HepG2 (cell line): ENCODE measurements at regions not wholly inside any gene's neighbourhood (a gene's known extent, or its start where the extent isn't known, plus 50 kb on each side); places are given as distances from the start of the nearest gene placed in this dataset.

Experiments
- ARNTL ChIP-seq: sonication (generic); formaldehyde crosslinking; IDR thresholded peaks from 2 replicates; pipeline ENCODE4 v1.4.0; 2020; ENCODE audit warnings: mild to moderate bottlenecking, missing genetic modification reagents
- CENPX ChIP-seq: sonication (generic); formaldehyde crosslinking; IDR thresholded peaks from 2 replicates; pipeline ENCODE4 v1.9.0; 2021; ENCODE audit warnings: mild to moderate bottlenecking, missing genetic modification reagents, moderate library complexity
- GLI4 ChIP-seq: sonication (generic); formaldehyde crosslinking; IDR thresholded peaks from 2 replicates; pipeline ENCODE4 v1.5.1; 2020; ENCODE audit warnings: missing genetic modification reagents, mild to moderate bottlenecking, moderate library complexity, borderline replicate concordance
- SIN3A ChIP-seq: IDR thresholded peaks from 2 replicates; pipeline ENCODE4 v1.6.1; 2011; ENCODE audit warnings: low read depth, mild to moderate bottlenecking, control low read depth, low read length, borderline replicate concordance
- XRCC5 ChIP-seq: fragments of 200-400 bp; formaldehyde crosslinking; optimal IDR thresholded peaks from 2 replicates; pipeline ENCODE3; 2017; ENCODE audit warnings: mild to moderate bottlenecking, low read length
- YEATS4 ChIP-seq: sonication (generic); formaldehyde crosslinking; IDR thresholded peaks from 2 replicates; pipeline ENCODE4 v1.4.0; 2020; ENCODE audit warnings: missing genetic modification reagents, borderline replicate concordance
- ZMYM4 ChIP-seq: sonication (generic); formaldehyde crosslinking; IDR thresholded peaks from 2 replicates; pipeline ENCODE4 v1.8.1; 2023; ENCODE audit warnings: mild to moderate bottlenecking, missing genetic modification reagents
- ZNF367 ChIP-seq: sonication (generic); formaldehyde crosslinking; IDR thresholded peaks from 2 replicates; pipeline ENCODE4 v1.4.0; 2020; ENCODE audit warnings: missing genetic modification reagents, borderline replicate concordance
- ZNF616 ChIP-seq: sonication (generic); formaldehyde crosslinking; IDR thresholded peaks from 2 replicates; pipeline ENCODE4 v1.5.0; 2020; ENCODE audit warnings: low read depth, mild to moderate bottlenecking, missing genetic modification reagents
- ZNF678 ChIP-seq: sonication (generic); formaldehyde crosslinking; IDR thresholded peaks from 2 replicates; pipeline ENCODE4 v1.4.0; 2020; ENCODE audit warnings: mild to moderate bottlenecking, missing genetic modification reagents
- ZNF720 ChIP-seq: sonication (generic); formaldehyde crosslinking; IDR thresholded peaks from 2 replicates; pipeline ENCODE4 v1.4.0; 2020; ENCODE audit warnings: missing genetic modification reagents
- ZNF781 ChIP-seq: sonication (generic); formaldehyde crosslinking; IDR thresholded peaks from 2 replicates; pipeline ENCODE4 v1.5.1; 2020; ENCODE audit warnings: borderline replicate concordance, mild to moderate bottlenecking, missing genetic modification reagents; ENCODE audit errors: not compliant biosample characterization
- ZNF841 ChIP-seq: sonication (generic); formaldehyde crosslinking; IDR thresholded peaks from 2 replicates; pipeline ENCODE4 v1.8.1; 2023; ENCODE audit warnings: missing genetic modification reagents, borderline replicate concordance
- TF ChIP-seq, protein P1 (sequence below): IDR thresholded peaks from 2 replicates; pipeline ENCODE4 v1.6.1; 2016; ENCODE audit warnings: low read depth
- TF ChIP-seq, protein P2 (sequence below): sonication (generic); formaldehyde crosslinking; conservative IDR thresholded peaks from 2 replicates; pipeline ENCODE4 v1.4.0; 2020; ENCODE audit warnings: missing genetic modification reagents
- TF ChIP-seq, protein P3 (sequence below): sonication (generic); formaldehyde crosslinking; conservative IDR thresholded peaks from 2 replicates; pipeline ENCODE4 v1.8.0; 2022; ENCODE audit warnings: mild to moderate bottlenecking, moderate library complexity, missing genetic modification reagents
- TF ChIP-seq, protein P4 (sequence below): sonication (generic); formaldehyde crosslinking; IDR thresholded peaks from 2 replicates; pipeline ENCODE4 v1.5.0; 2020; ENCODE audit warnings: missing genetic modification reagents
- TF ChIP-seq, protein P5 (sequence below): sonication (generic); formaldehyde crosslinking; IDR thresholded peaks from 2 replicates; pipeline ENCODE4 v1.8.0; 2022; ENCODE audit warnings: mild to moderate bottlenecking, missing genetic modification reagents, moderate library complexity
- TF ChIP-seq, protein P6 (sequence below): sonication (generic); formaldehyde crosslinking; IDR thresholded peaks from 2 replicates; pipeline ENCODE4 v1.5.0; 2020; ENCODE audit warnings: missing genetic modification reagents
- TF ChIP-seq, protein P7 (sequence below): sonication (generic); formaldehyde crosslinking; IDR thresholded peaks from 2 replicates; pipeline ENCODE4 v1.8.0; 2022; ENCODE audit warnings: mild to moderate bottlenecking, missing genetic modification reagents, moderate library complexity

DNA sequence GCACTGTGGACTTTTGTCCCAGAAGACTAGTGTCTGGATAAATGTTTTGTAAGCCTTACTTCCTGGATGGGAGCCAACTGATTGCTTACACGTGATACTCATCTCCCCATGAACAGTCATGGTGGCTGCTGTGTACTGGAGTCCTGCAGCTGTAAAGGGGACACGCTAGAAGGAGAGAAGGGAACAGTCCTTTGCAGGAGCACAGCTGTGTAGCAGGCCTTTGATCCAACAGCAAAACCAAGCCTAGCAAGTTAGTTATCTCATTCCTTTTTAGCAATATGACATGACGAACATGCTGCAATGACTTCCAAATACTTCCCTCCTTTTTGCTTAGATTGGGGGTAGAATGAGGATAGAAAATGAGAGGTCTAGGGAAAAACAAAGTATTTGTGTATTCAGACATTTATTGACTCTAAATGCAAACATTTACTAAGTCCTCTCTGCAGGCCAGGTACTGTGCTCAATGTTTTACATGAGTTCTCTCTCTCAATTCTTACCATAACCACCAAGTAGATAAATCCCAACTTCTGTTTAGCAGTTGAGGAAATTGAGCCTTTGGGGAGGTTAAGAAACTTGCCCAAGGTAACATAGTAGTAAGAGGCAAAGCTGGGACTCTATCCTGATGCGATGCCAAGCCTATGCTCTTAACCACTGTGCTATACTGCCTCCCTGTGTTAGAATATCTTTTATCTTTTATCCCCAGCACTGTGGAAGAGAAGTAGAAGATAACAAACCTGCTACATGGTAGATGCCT lies 55.4 kb upstream of the CD28 start (continued):
- no peak for TF ChIP-seq ZNF781 (CRISPR knock-in tag)
- TF ChIP-seq ZNF367 (CRISPR knock-in tag): no peak
- TF ChIP-seq SIN3A: 0 out of 2 replicates have a peak, but pooled peaks have one; percentile 49
- TF ChIP-seq, protein P1, sequence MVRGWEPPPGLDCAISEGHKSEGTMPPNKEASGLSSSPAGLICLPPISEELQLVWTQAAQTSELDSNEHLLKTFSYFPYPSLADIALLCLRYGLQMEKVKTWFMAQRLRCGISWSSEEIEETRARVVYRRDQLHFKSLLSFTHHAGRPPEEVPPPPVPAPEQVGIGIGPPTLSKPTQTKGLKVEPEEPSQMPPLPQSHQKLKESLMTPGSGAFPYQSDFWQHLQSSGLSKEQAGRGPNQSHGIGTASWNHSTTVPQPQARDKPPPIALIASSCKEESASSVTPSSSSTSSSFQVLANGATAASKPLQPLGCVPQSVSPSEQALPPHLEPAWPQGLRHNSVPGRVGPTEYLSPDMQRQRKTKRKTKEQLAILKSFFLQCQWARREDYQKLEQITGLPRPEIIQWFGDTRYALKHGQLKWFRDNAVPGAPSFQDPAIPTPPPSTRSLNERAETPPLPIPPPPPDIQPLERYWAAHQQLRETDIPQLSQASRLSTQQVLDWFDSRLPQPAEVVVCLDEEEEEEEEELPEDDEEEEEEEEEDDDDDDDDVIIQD (CRISPR knock-in tag): peak; percentile 78; the same call in 1 of the 2 replicates
- no peak for TF ChIP-seq ZNF616
- TF ChIP-seq GLI4 (CRISPR knock-in tag): no peak
- no peak for TF ChIP-seq ZNF720 (CRISPR knock-in tag)
- TF ChIP-seq, protein P2, sequence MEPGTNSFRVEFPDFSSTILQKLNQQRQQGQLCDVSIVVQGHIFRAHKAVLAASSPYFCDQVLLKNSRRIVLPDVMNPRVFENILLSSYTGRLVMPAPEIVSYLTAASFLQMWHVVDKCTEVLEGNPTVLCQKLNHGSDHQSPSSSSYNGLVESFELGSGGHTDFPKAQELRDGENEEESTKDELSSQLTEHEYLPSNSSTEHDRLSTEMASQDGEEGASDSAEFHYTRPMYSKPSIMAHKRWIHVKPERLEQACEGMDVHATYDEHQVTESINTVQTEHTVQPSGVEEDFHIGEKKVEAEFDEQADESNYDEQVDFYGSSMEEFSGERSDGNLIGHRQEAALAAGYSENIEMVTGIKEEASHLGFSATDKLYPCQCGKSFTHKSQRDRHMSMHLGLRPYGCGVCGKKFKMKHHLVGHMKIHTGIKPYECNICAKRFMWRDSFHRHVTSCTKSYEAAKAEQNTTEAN (CRISPR knock-in tag): no peak
- TF ChIP-seq, protein P3, sequence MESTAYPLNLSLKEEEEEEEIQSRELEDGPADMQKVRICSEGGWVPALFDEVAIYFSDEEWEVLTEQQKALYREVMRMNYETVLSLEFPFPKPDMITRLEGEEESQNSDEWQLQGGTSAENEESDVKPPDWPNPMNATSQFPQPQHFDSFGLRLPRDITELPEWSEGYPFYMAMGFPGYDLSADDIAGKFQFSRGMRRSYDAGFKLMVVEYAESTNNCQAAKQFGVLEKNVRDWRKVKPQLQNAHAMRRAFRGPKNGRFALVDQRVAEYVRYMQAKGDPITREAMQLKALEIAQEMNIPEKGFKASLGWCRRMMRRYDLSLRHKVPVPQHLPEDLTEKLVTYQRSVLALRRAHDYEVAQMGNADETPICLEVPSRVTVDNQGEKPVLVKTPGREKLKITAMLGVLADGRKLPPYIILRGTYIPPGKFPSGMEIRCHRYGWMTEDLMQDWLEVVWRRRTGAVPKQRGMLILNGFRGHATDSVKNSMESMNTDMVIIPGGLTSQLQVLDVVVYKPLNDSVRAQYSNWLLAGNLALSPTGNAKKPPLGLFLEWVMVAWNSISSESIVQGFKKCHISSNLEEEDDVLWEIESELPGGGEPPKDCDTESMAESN (CRISPR knock-in tag): peak; percentile 65; the same call in 1 of the 2 replicates
- TF ChIP-seq CENPX (CRISPR knock-in tag): no peak
- TF ChIP-seq YEATS4 (CRISPR knock-in tag): peak; percentile 61; the same call in 1 of the 2 replicates
- TF ChIP-seq ZNF841 (CRISPR knock-in tag): no peak
- no peak for TF ChIP-seq XRCC5
- TF ChIP-seq ARNTL (CRISPR knock-in tag): peak; percentile 98
- no peak for TF ChIP-seq ZNF678
- TF ChIP-seq, protein P4, sequence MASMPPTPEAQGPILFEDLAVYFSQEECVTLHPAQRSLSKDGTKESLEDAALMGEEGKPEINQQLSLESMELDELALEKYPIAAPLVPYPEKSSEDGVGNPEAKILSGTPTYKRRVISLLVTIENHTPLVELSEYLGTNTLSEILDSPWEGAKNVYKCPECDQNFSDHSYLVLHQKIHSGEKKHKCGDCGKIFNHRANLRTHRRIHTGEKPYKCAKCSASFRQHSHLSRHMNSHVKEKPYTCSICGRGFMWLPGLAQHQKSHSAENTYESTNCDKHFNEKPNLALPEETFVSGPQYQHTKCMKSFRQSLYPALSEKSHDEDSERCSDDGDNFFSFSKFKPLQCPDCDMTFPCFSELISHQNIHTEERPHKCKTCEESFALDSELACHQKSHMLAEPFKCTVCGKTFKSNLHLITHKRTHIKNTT (CRISPR knock-in tag): no peak
- peak; percentile 91 for TF ChIP-seq ZMYM4 (CRISPR knock-in tag)
- TF ChIP-seq, protein P5, sequence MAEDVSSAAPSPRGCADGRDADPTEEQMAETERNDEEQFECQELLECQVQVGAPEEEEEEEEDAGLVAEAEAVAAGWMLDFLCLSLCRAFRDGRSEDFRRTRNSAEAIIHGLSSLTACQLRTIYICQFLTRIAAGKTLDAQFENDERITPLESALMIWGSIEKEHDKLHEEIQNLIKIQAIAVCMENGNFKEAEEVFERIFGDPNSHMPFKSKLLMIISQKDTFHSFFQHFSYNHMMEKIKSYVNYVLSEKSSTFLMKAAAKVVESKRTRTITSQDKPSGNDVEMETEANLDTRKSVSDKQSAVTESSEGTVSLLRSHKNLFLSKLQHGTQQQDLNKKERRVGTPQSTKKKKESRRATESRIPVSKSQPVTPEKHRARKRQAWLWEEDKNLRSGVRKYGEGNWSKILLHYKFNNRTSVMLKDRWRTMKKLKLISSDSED: no peak
- TF ChIP-seq, protein P6, sequence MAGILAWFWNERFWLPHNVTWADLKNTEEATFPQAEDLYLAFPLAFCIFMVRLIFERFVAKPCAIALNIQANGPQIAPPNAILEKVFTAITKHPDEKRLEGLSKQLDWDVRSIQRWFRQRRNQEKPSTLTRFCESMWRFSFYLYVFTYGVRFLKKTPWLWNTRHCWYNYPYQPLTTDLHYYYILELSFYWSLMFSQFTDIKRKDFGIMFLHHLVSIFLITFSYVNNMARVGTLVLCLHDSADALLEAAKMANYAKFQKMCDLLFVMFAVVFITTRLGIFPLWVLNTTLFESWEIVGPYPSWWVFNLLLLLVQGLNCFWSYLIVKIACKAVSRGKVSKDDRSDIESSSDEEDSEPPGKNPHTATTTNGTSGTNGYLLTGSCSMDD (CRISPR knock-in tag): no peak
- TF ChIP-seq, protein P7, sequence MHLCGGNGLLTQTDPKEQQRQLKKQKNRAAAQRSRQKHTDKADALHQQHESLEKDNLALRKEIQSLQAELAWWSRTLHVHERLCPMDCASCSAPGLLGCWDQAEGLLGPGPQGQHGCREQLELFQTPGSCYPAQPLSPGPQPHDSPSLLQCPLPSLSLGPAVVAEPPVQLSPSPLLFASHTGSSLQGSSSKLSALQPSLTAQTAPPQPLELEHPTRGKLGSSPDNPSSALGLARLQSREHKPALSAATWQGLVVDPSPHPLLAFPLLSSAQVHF (CRISPR knock-in tag): no peak
